Endothelial cell of umbilical vein (primary cell): ENCODE measurements at regions not wholly inside any gene's neighbourhood (a gene's known extent, or its start where the extent isn't known, plus 50 kb on each side); places are given as distances from the start of the nearest gene placed in this dataset.

Experiments
- BruUV-seq: library from RNA; stranded (reverse); fragments of 400-500 nt; replicated peaks from 2 replicates; lab custom pipeline; 2021; lab: Mats Ljungman, UMichigan
- CTCF ChIA-PET: fragments of 300-600, 350-600 bp; sonication (Branson Sonifier 250); formaldehyde crosslinking; loops from one replicate; lab custom pipeline; 2021; ENCODE audit warnings: antibody characterized with exemption, inconsistent platforms; lab: Charles Lee
- POLR2A ChIA-PET: fragments of 300-600, 350-600 bp; sonication (Branson Sonifier 250); formaldehyde crosslinking; loops from one replicate; lab custom pipeline; 2021; ENCODE audit warnings: antibody characterized with exemption, inconsistent platforms; lab: Charles Lee
- DNase-seq: peaks from one replicate; pipeline ENCODE4 v3.0.0-alpha.2; 2011; ENCODE audit warnings: low read depth, low spot score
- FAIRE-seq: peaks from 2 replicates; lab custom pipeline; 2011; peaks lifted over from hg19 to GRCh38; lab: Jason Lieb, UNC
- H2AFZ ChIP-seq: 2 replicates; pipeline ENCODE4 v1.6.0; 2012; ENCODE audit warnings: low read depth, low read length, control low read depth, inconsistent platforms
- H3K27ac ChIP-seq: 2 replicates; pipeline ENCODE4 v1.5.1; 2011; ENCODE audit warnings: low read depth, mild to moderate bottlenecking, control low read depth, low read length, moderate library complexity; ENCODE audit not compliant: insufficient read depth
- H3K27me3 ChIP-seq, 2 experiments: 2 replicates each; pipeline versions ENCODE4 v1.6.0 to v1.6.1; 2011; ENCODE audit warnings: low read length in 2 of 2, mixed read lengths in 1 of 2; ENCODE audit not compliant: control insufficient read depth in 2 of 2, insufficient read depth in 2 of 2
- H3K36me3 ChIP-seq, 2 experiments: 2 replicates in 1 of 2; 3 replicates in 1 of 2; pipeline ENCODE4 v1.5.1; 2011; ENCODE audit warnings: low read length in 2 of 2, mild to moderate bottlenecking in 1 of 2, moderate library complexity in 1 of 2; ENCODE audit not compliant: control insufficient read depth in 2 of 2, insufficient read depth in 2 of 2; ENCODE audit errors: extremely low read depth in 1 of 2
- H3K4me1 ChIP-seq: 3 replicates; pipeline ENCODE4 v1.5.1; 2011; ENCODE audit warnings: mild to moderate bottlenecking, low read length; ENCODE audit not compliant: control insufficient read depth, insufficient read depth; ENCODE audit errors: extremely low read depth
- H3K4me2 ChIP-seq: 2 replicates; pipeline ENCODE4 v1.6.1; 2011; ENCODE audit warnings: low read length, control low read depth, mixed read lengths; ENCODE audit not compliant: insufficient read depth
- H3K4me3 ChIP-seq, 3 experiments: fragments of 200-600 bp in 1 of 3; sonication (generic), shearing (Covaris generic) in 1 of 3; replicated peaks in 1 of 3; 2 replicates each; pipeline ENCODE4 v1.5.1; 2011 to 2016; ENCODE audit warnings: control low read depth in 3 of 3, low read length in 3 of 3, mild to moderate bottlenecking in 2 of 3, inconsistent platforms in 1 of 3, low read depth in 1 of 3, moderate library complexity in 1 of 3; ENCODE audit not compliant: insufficient read depth in 1 of 3
- H3K79me2 ChIP-seq: 2 replicates; pipeline ENCODE4 v1.6.0; 2012; ENCODE audit warnings: low read length, inconsistent platforms; ENCODE audit not compliant: control insufficient read depth, insufficient read depth
- H3K9ac ChIP-seq: replicated peaks from 2 replicates; pipeline ENCODE3; 2011; ENCODE audit warnings: low read length, control low read depth; ENCODE audit not compliant: insufficient read depth; ENCODE audit errors: extremely low read depth
- H3K9me1 ChIP-seq: replicated peaks from 3 replicates; pipeline ENCODE4 v1.6.0; 2011; ENCODE audit warnings: mild to moderate bottlenecking, low read length; ENCODE audit not compliant: control insufficient read depth, insufficient read depth; ENCODE audit errors: extremely low read depth
- H3K9me3 ChIP-seq: replicated peaks from 2 replicates; pipeline ENCODE4 v1.5.1; 2012; ENCODE audit warnings: low read length, inconsistent platforms; ENCODE audit not compliant: control insufficient read depth, insufficient read depth
- H4K20me1 ChIP-seq: replicated peaks from 2 replicates; pipeline ENCODE3; 2011; ENCODE audit warnings: mild to moderate bottlenecking, low read length; ENCODE audit not compliant: control insufficient read depth, insufficient read depth; ENCODE audit errors: extremely low read depth
- CTCF ChIP-seq, 2 donors: IDR thresholded peaks; 1 replicate in 1 of 2; 2 replicates in 1 of 2; pipeline ENCODE4 v1.5.1; 2011; ENCODE audit warnings: low read length in 2 of 2, mild to moderate bottlenecking in 2 of 2, moderate library complexity in 2 of 2, control low read depth in 1 of 2, inconsistent platforms in 1 of 2, low read depth in 1 of 2; ENCODE audit not compliant: insufficient read depth in 1 of 2; ENCODE audit errors: extremely low read depth in 1 of 2
- EZH2 ChIP-seq: IDR thresholded peaks from 2 replicates; pipeline ENCODE4 v1.6.1; 2012; ENCODE audit warnings: borderline replicate concordance, low read depth, mild to moderate bottlenecking, moderate library complexity, low read length, inconsistent platforms; ENCODE audit not compliant: severe bottlenecking
- FOS ChIP-seq: IDR thresholded peaks from 2 replicates; pipeline ENCODE4 v1.6.1; 2011; ENCODE audit warnings: mild to moderate bottlenecking, low read length, moderate library complexity, borderline replicate concordance; ENCODE audit not compliant: insufficient read depth
- GATA2 ChIP-seq: IDR thresholded peaks from 2 replicates; pipeline ENCODE4 v1.7.0; 2011; ENCODE audit warnings: low read depth, mild to moderate bottlenecking, moderate library complexity, mixed read lengths, low read length; ENCODE audit not compliant: insufficient read length, insufficient read depth
- JUN ChIP-seq: IDR thresholded peaks from 2 replicates; pipeline ENCODE4 v1.6.1; 2011; ENCODE audit warnings: borderline replicate concordance, low read depth; ENCODE audit not compliant: insufficient read length, insufficient read depth
- MAX ChIP-seq: IDR thresholded peaks from 2 replicates; pipeline ENCODE4 v1.6.1; 2011; ENCODE audit not compliant: insufficient read depth, insufficient read length
- MYC ChIP-seq: IDR thresholded peaks from one replicate; pipeline ENCODE4 v1.6.1; 2011; ENCODE audit warnings: mild to moderate bottlenecking, low read depth, low read length
- POLR2A ChIP-seq: IDR thresholded peaks from 2 replicates; pipeline ENCODE4 v1.6.1; 2012; ENCODE audit warnings: low read depth, mild to moderate bottlenecking, control low read depth, low read length
- POLR2AphosphoS5 ChIP-seq: IDR thresholded peaks from 2 replicates; pipeline ENCODE4 v1.6.1; 2012; ENCODE audit warnings: low read depth, mild to moderate bottlenecking, control low read depth, low read length, moderate library complexity; ENCODE audit not compliant: insufficient read depth
- dilution Hi-C: fragments of 300-500 bp; cut with MboI; formaldehyde crosslinking; loops from one replicate; pipeline ENCODE4 v1.15.0; 2019; ENCODE audit warnings: low sequenced_read_pairs; ENCODE audit not compliant: extremely low pct_ligation_motif_present
- intact Hi-C: fragments of 100-400 bp; cut with micrococcal nuclease; formaldehyde crosslinking; loops from one replicate; pipeline ENCODE4 v1.10.0; 2022

GRCh38 chr4:123050018-123050417 lies 127.6 kb upstream of the NUDT6 start:
- no peaks in the 10 kb centered on the region for H4K20me1 ChIP-seq
- no peak overlapping the region for H3K9ac ChIP-seq
- no peaks in the 10 kb centered on the region for H3K4me1 ChIP-seq
- H3K9me1 ChIP-seq: no peaks in the 10 kb centered on the region
- dilution Hi-C loops: no loop called here
- FAIRE-seq (no peak), DNase-seq (no peak)
- H3K36me3 ChIP-seq: no peaks in the 10 kb centered on the region
- intact Hi-C loops: no loop called here
- H3K9me3 ChIP-seq: no peaks in the 10 kb centered on the region
- POLR2A ChIA-PET: no interaction called here
- no peak overlapping the region for H3K4me3 ChIP-seq
- CTCF ChIA-PET: no interaction called here
- H3K27ac ChIP-seq: no peak overlapping the region
- TF ChIP-seq EZH2 (no peak), POLR2AphosphoS5 (no peak), MAX (no peak), FOS (no peak), JUN (no peak), CTCF (IDR thresholded peaks at IDR 0.05; ENCODE audit: extremely low read depth in 1 of 2, insufficient read depth in 1 of 2, low read depth in 1 of 2, low read length in 2 of 2) (no peak), POLR2A (no peak), MYC (no peak), GATA2 (no peak)
- H3K4me2 ChIP-seq: no peak overlapping the region
- no TSS peak for BruUV-seq
- no peaks in the 10 kb centered on the region for H3K79me2 ChIP-seq
- no peak overlapping the region for H2AFZ ChIP-seq
- H3K27me3 ChIP-seq: no peaks in the 10 kb centered on the region
